ENCODE measurements at regions not wholly inside any gene's neighbourhood (a gene's known extent, or its start where the extent isn't known, plus 50 kb on each side); places are given as distances from the start of the nearest gene placed in this dataset.

DNA sequence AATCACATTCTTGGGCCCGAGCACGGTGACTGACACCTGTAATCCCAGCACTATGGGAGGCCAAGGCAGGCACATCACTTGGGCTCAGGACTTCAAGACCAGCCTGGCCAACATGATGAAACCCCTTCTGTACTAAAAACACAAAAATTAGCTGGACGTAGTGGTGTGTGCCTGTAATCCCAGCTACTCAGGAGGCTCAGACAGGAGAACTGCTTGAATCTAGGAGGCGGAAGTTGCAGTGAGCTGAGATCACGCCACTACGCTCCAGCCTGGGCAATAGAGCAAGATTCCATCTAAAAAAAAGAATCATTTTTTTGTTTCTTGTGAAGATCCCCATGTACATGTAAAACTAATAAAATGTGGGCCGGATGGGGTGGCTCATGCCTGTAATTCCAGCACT is 53.1 kb upstream of the ATF7IP2 start:
- FAIRE-seq (no peak), DNase-seq (ENCODE audit: insufficient read length) (no peak)
- TF ChIP-seq TAF1 (IDR thresholded peaks at IDR 0.05; ENCODE audit: borderline replicate concordance, low read depth, low read length) (no peak), POLR2A (IDR thresholded peaks at IDR 0.05; ENCODE audit: low read depth, low read length) (no peak), POLR2AphosphoS5 (IDR thresholded peaks at IDR 0.05; ENCODE audit: low read depth, low read length) (no peak)

DNA sequence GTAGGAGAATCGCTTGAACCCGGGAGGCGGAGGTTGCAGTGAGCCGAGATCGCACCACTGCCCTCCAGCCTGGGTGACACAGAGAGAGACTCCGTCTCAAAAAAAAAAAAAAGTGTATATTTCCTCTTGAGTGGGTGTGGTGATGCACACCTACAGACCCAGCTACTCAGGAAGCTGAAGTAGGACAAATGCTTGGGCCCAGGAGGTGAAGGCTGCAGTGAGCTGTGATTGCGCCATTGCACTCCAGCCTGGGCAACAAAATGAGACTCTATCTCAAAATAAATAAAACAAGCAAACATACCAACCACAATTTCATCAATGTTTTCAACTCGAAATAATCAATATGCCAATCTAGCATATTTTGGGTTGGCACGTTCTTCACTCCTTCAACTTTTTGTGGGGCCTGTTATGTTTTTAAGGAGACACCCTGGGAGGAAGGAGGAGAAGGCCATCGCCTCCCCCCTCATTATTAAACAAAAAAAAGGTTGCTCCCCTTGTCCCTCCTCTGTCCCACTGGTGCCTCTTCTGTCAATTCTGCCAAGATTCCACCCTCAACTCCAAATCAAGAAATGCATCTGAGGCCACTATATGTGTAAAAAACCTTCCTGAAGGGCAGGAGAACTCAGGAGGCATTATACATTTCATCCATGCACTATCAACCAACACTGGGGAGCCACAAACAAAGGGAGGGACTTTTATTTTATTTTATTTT is 52.4 kb upstream of the ATF7IP2 start:
- TF ChIP-seq POLR2AphosphoS5 (IDR thresholded peaks at IDR 0.05; ENCODE audit: low read depth, low read length), result no peak
- TF ChIP-seq TAF1 (IDR thresholded peaks at IDR 0.05; ENCODE audit: borderline replicate concordance, low read depth, low read length), result no peak
- no peak for TF ChIP-seq POLR2A (IDR thresholded peaks at IDR 0.05; ENCODE audit: low read depth, low read length)
- FAIRE-seq (no peak), DNase-seq (ENCODE audit: insufficient read length) (no peak)

DNA sequence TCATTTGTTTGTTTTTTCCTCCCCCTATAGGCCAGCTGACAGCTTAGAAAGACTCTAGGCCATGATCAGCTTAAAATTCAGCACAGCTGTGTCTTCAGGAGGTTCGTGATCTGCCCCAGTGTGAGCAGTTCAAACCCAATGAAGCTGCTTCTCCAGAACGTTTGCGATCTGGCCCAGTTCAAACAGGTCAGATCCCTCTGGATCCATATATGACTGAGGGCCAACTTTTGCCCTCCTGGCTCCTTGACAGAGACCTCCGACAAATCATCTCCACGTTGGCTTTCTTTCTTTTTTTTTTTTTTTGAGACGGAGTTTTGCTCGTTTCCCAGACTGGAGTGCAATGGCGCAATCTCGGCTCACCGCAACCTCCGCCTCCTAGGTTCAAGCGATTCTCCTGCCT is 50.2 kb upstream of the ATF7IP2 start:
- FAIRE-seq (no peak), DNase-seq (ENCODE audit: insufficient read length) (no peak)
- no peak for TF ChIP-seq POLR2A (IDR thresholded peaks at IDR 0.05; ENCODE audit: low read depth, low read length)
- TF ChIP-seq POLR2AphosphoS5 (IDR thresholded peaks at IDR 0.05; ENCODE audit: low read depth, low read length), result no peak
- no peak for TF ChIP-seq TAF1 (IDR thresholded peaks at IDR 0.05; ENCODE audit: borderline replicate concordance, low read depth, low read length)

All from GM12892 (cell line).